ENCODE measurements at regions not wholly inside any gene's neighbourhood (a gene's known extent, or its start where the extent isn't known, plus 50 kb on each side); places are given as distances from the start of the nearest gene placed in this dataset.
A peak's percentile ranks its signal among the peaks of the same experiment; 100 is the strongest.

- no peak for DNase-seq
Measured at GRCh38 chr4:152156442-152156841, 379.4 kb downstream of the FBXW7 start.

DNA sequence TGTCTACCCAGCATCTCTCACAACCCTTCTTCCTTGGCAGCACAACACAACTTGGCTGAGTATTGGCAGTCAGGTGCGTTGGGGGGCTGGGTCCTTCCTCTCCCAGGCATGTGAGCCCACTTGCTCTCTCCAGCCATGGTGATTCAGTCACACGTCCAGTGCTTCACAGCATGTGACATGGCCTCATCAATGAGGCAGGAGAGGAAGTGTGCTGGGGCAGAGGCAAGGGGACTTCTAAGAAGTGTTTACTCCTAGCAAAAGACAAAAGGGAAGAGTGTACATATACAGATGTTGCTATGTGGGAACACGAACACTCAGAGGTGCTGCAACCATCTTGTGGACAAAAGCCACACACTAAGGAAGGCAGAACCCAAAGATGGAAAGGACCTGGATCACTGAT lies 380.8 kb downstream of the FBXW7 start:
- no peak for DNase-seq

- no peak for DNase-seq
Measured at GRCh38 chr4:152154433-152154832, 381.5 kb downstream of the FBXW7 start.

- no peak for DNase-seq
Measured at GRCh38 chr4:152153476-152154270, 382.2 kb downstream of the FBXW7 start.

GRCh38 chr4:152150214-152150613 lies 385.7 kb downstream of the FBXW7 start:
- no peak for DNase-seq

GRCh38 chr4:152149745-152150144 lies 386.1 kb downstream of the FBXW7 start:
- DNase-seq: no peak

GRCh38 chr4:152148057-152148456 lies 387.2 kb upstream of the GATB start:
- DNase-seq: no peak

DNA sequence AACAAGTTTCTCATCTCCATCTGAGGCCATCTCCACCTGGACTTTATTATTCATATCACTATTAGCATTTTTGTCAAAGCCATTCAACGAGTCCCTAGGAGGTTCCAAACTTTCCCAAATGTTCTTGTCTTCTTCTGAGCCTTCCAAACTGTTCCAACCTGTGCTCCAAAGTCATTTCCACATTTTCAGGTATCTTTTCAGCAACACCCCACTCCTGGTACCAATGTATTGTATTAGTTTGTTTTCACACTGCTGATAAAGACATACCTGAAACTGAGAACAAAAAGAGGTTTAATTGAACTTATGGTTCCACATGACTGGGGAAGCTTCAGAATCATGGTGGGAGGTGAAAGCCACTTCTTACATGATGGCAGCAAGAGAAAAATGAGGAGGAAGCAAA lies 385.4 kb upstream of the GATB start:
- no peak for DNase-seq

GRCh38 chr4:152143806-152144205 lies 383.0 kb upstream of the GATB start:
- DNase-seq: no peak

DNA sequence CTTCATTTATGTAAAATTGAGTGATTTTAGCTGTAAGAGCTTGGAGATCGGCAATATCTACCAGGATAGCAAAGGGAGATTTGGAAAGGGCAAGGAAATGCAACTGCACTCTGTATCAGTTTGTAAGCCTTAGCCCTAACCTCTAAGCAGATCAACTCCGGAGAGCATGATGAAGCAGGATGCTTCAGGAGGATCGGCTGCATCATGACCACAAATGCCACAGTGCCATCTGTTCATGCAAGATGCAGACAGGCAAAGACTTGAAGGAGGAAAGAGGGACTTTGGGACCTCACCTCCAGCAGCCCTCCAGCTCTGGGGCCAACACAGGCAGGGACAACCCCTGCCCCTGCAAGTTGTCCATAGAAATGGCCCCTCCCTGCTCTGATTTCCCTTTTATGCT lies 377.6 kb upstream of the GATB start:
- peak in 1 of 2 donors; percentile 24 for DNase-seq

DNA sequence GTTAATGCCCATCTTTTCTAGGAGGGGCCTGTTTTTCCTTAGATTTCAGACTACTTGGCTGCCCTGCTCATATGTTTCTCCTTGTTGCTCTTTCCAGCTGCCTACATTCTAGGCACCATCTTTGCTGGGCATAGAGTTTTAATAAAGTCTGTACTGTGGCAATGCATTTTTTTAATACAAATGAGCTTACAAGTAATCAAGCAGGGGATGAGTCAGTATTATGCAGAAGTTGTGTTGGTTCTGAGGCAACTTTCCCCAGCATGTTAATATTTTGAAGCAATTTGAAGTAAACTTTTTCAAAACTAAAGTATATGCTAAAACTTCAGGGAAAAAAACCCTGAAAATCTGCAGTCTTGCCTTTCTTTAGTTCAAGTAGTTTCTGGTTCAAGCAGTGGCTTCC lies 372.0 kb upstream of the GATB start:
- no peak for DNase-seq

DNA sequence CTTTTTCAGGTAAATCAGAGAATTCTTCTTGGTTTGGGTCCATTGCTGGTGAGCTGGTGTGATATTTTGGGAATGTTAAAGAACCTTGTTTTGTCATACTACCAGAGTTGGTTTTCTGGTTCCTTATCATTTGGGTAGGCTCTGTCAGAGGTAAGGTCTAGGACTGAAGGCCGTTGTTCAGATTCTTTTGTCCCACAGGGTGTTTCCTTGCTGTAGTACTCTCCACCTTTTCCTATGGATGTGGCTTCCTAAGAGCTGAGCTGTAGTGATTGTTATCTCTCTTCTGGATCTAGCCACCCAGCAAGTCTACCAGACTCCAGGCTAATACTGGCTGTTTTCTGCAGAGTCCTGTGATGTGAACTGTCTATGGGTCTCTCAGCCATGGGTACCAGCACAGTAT lies 367.5 kb upstream of the GATB start:
- DNase-seq: no peak

GRCh38 chr4:152126238-152126637 lies 365.4 kb upstream of the GATB start:
- DNase-seq: no peak

GRCh38 chr4:152118819-152119553 lies 358.2 kb upstream of the GATB start:
- DNase-seq: no peak

DNA sequence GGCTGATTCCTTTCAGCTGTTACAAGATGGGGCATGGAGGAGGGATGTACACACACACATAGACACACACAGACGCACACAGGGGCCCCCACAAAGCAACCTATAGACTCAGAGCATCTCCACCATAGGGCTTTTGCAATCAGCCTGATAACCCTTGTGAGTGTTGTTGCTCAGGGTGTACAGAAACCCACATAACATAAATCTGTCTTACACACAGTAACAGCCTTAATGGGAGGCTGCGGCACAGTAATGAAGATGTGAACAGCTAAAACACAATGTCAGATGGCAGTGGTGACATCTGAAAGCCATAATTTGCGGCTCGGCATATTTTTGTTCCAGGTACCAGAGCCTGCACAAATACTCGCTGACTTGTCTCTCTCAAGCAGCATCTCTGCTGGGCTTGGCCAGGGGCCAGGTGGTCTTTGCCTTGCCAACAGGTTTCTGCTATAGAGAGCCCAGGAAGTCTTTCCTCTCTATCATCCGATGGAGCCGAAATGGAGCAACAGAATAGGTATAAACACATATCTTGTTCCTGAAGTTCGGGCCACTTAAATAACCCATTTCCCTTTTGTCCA lies 357.2 kb upstream of the GATB start:
- DNase-seq: no peak

GRCh38 chr4:152117520-152117919 lies 356.7 kb upstream of the GATB start:
- DNase-seq: no peak

GRCh38 chr4:152117054-152117453 lies 356.2 kb upstream of the GATB start:
- no peak for DNase-seq

GRCh38 chr4:152115794-152116193 lies 355.0 kb upstream of the GATB start:
- DNase-seq: peak; percentile 39 to 65

DNA sequence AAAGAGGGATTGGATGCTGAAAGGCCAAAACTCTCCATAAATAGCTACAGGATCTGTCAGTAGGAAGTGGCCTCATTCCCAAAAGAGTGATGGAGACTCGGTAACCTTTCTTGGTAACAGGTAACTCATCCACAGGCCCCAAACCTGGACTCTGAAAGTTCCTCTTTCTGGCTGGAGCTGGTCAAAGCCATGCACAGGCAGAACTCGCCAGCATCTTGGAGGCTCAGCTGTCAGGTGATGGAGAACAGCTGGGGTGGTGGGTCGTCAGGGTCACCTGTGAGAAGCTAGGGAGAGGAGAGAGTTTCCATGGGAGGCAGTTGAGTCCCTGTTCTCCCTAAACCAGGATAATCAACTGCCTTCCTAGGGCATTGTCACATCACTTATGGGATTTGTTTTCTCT lies 354.3 kb upstream of the GATB start:
- DNase-seq: no peak

- no peak for DNase-seq
Measured at GRCh38 chr4:152114562-152114961, 353.8 kb upstream of the GATB start.

- no peak for DNase-seq
Measured at GRCh38 chr4:152112887-152113286, 352.1 kb upstream of the GATB start.

DNA sequence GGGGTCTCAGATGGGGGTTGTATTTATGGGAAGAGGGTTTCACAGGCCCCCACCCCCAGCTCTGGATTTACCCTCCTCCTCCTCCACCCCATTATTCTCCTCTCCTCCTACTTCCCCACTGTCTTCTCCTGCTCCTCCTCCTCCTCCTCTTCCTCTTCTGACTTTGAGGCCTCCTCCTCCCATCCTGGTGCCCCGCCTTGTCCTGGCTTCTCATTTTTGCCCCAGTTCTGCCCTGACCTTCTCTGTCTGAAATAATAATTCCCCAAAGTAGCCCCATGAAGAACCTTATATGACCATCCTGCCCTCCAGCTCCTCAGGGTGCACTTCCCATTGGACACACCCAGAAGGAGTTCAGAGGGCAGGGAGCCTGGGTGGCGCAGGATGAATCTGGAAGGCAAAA lies 351.4 kb upstream of the GATB start:
- DNase-seq: no peak

- DNase-seq: no peak
Measured at GRCh38 chr4:152110780-152111179, 350.0 kb upstream of the GATB start.
